GM12874 (cell line): ENCODE measurements at regions not wholly inside any gene's neighbourhood (a gene's known extent, or its start where the extent isn't known, plus 50 kb on each side); places are given as distances from the start of the nearest gene placed in this dataset.

Source experiments
- TF ChIP-seq, protein P1 (sequence below): IDR thresholded peaks from 2 replicates; pipeline ENCODE4 v1.5.1; 2011; ENCODE audit warnings: low read depth, mild to moderate bottlenecking, control low read depth, low read length, moderate library complexity; ENCODE audit not compliant: insufficient read depth

DNA sequence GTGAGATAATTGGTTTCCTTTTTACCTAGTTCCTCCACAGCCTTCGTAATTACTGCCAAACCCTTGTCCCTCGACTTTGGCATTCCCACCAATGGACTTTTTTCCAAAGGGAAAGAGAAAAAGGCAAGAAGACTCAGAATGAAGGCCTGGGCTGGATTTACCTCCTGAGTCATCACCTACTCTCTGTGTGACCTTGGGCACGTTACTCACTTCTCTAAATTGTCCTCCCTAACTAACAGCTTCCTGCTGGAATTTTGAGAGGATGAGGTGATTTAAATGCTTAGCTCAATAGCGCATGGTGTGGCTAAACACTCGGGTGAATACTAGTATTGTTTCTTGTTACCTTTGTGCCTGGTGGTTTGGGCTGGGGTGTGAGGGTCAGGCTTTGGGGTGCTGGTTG lies 146.6 kb downstream of the DHX35 start:
- TF ChIP-seq, protein P1, sequence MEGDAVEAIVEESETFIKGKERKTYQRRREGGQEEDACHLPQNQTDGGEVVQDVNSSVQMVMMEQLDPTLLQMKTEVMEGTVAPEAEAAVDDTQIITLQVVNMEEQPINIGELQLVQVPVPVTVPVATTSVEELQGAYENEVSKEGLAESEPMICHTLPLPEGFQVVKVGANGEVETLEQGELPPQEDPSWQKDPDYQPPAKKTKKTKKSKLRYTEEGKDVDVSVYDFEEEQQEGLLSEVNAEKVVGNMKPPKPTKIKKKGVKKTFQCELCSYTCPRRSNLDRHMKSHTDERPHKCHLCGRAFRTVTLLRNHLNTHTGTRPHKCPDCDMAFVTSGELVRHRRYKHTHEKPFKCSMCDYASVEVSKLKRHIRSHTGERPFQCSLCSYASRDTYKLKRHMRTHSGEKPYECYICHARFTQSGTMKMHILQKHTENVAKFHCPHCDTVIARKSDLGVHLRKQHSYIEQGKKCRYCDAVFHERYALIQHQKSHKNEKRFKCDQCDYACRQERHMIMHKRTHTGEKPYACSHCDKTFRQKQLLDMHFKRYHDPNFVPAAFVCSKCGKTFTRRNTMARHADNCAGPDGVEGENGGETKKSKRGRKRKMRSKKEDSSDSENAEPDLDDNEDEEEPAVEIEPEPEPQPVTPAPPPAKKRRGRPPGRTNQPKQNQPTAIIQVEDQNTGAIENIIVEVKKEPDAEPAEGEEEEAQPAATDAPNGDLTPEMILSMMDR = no peak

DNA sequence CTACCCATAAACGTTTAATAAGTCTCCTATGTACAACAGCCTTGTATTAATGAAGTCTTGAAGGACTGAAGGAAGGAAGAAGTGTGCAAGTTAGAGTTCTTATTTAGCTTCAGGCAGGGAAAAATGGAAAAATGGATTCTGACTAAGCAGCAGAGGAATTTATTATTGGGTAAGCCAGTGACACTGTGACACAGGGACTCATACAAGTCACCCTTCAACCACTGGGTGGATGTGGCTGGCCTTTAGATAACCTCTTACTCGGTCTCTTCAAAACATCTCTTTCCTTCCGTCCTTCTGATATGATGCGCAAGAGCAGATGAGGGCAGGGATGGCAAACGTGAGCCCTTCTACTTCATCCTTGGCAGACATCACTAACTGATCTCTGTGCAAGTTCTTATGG lies 145.6 kb downstream of the DHX35 start:
- TF ChIP-seq, protein P1 = no peak

DNA sequence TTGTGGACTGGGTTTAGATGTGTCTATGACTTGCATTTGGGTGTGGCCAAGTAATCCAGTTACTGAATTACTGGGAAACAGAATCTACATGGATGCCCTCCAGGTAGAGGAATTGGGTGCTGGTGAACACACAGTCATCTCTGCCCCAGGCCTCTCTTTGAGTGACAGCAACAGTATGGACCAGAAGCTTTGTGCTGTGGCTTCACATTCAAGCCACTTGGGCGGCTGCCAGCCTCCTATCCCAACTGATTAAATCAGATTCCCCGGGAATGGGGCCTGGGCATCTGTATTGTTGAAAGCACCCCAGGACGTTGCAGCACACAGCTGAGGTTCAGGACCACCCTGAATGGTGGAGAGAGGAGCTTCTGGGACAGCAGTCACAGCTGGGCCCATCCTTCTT lies 144.6 kb downstream of the DHX35 start:
- TF ChIP-seq, protein P1 = no peak

DNA sequence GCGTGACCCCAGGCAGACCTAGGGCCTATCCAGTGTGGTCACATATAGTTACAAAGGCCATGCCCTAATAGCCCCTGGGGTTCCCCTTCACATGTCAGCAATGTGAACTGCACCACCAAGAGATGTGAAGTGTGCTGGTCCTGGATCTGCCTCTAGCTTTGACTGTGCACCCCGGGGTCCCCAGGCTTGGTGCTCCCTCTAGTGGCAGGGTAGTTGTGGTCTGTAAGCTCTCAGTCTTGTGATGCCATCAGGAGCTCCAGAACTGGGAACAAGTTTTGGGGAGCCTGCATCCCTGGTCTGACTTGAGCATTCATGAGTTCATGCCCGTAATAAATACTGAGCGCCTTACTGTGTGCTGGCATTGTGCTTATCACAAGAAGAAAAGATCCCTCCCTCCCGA lies 143.4 kb downstream of the DHX35 start:
- TF ChIP-seq, protein P1 = peak; percentile 4; the same call in 1 of the 2 replicates

DNA sequence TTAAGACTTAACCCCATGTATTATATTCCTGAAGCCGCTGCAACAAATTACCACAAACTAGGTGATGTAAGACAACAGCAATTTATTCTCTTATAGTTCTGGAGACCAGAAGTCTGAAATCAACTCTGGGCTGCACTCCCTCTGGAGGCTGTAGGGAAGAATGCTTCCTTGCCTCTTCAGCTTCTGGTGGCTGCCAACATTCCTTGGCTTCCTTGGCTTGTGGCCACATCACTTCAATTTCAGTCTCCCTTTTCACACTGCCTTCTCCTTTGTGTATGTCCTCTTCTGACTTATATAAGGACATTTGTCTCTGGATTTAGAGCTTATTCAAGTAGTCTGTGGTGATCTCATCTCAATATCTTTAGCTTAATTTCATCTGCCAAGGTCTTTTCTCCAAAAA lies 141.6 kb downstream of the DHX35 start:
- TF ChIP-seq, protein P1 = no peak

DNA sequence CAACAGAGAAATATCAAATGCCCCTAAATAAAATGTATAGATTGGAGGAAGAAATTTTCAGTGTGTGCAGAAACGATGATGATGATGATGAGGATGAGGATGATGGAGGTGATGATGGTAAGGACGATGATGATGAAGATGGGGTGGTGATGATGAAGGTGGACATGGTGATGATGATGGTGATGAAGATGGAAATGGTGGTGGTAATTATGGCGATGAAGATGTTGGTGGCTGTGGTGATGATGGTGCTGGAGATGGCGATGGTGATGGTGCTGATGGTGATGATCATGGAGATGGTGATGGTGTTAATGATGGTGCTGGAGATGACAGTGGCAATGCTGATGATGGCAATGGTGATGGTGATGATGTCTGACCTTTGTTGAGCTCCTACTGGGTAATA lies 141.2 kb downstream of the DHX35 start:
- TF ChIP-seq, protein P1 = no peak

DNA sequence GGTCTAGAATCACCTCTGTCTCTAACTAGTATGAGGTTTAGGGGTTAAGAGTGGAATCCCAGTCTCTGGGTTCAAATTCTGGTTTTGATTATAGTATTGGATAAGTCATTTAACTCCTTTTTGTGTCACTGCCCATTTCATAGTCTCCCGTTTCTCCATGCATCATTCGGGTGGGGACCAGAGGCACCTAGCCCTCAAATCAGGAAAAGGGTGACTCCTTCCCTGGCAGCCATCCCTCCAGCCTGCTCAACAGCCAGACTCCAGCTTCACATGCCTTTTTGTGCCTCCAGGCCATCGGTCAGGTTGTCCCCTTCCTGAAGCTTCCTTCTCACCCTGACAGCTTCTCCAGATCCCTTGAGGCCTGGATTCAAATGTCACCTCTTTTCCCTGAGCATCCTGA lies 139.8 kb downstream of the DHX35 start:
- TF ChIP-seq, protein P1 = no peak

DNA sequence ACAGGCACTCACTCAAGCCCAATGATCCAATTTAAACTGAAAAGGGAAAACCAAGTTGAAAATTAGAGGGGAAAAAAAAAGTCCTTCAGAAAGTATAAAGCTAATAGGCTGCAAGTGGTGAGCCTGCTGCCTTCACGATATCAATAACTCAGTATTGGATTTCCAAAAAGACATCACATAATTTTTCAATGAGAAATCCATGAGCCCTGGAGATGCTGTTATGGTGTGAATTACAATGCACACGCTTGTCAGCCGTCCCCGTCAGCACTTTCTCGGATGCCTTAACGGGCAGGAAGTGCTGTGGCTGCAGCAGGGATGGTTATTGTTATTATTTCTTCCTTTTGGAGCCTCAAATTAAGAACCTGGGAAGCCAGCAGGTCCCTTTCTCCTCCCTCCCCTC lies 138.5 kb downstream of the DHX35 start:
- TF ChIP-seq, protein P1 = no peak
